Type B pancreatic cell (in vitro differentiated cells): ENCODE measurements at regions not wholly inside any gene's neighbourhood (a gene's known extent, or its start where the extent isn't known, plus 50 kb on each side); places are given as distances from the start of the nearest gene placed in this dataset.

ENCODE experiments used
- DNase-seq: peaks from one replicate; pipeline ENCODE4 v3.0.0; 2021; ENCODE audit warnings: mixed read lengths; ENCODE audit not compliant: unreplicated experiment; ENCODE audit errors: extremely low spot score
- H3K27ac Mint-ChIP-seq: 2 replicates; pipeline ENCODE4 v1.8.0; 2021; ENCODE audit warnings: mild to moderate bottlenecking, mixed read lengths
- H3K27me3 Mint-ChIP-seq: 2 replicates; pipeline ENCODE4 v1.8.0; 2021; ENCODE audit warnings: mixed read lengths
- H3K36me3 Mint-ChIP-seq: 2 replicates; pipeline ENCODE4 v1.8.0; 2021; ENCODE audit warnings: mixed read lengths
- H3K4me1 Mint-ChIP-seq: one replicate; pipeline ENCODE4 v1.8.0; 2021; ENCODE audit warnings: mixed read lengths; ENCODE audit not compliant: unreplicated experiment
- H3K4me3 Mint-ChIP-seq: 2 replicates; pipeline ENCODE4 v1.8.0; 2021; ENCODE audit warnings: mild to moderate bottlenecking, mixed read lengths
- H3K9me3 Mint-ChIP-seq: 2 replicates; pipeline ENCODE4 v1.8.0; 2021; ENCODE audit warnings: mixed read lengths
- TF ChIP-seq, protein P1 (sequence below): fragments of 200-600 bp; sonication (generic); conservative IDR thresholded peaks from 2 replicates; pipeline ENCODE4 v1.5.0; 2021; ENCODE audit warnings: antibody characterized with exemption, mild to moderate bottlenecking

DNA sequence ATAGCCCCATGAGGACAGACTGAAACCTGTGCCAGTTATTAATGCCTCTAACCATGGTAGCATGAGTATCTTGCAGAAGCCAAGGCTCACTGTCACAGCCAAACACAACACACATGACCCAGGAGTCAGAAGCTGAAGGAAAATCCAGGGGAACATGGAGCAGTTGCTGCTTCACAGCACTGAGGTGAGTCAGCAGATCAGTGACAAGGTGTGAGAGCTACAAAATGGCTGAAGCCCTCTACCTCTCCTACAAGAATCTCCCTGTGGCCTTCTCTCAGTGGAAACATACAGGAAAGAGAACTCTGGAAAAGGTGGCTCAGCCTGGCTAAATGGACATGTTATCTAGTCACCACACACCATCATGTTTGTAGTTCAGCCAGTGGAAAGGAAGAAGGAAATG is 93.5 kb downstream of the NAB1 start:
- H3K27me3 Mint-ChIP-seq = no peaks in the 10 kb centered on the region
- TF ChIP-seq, protein P1, sequence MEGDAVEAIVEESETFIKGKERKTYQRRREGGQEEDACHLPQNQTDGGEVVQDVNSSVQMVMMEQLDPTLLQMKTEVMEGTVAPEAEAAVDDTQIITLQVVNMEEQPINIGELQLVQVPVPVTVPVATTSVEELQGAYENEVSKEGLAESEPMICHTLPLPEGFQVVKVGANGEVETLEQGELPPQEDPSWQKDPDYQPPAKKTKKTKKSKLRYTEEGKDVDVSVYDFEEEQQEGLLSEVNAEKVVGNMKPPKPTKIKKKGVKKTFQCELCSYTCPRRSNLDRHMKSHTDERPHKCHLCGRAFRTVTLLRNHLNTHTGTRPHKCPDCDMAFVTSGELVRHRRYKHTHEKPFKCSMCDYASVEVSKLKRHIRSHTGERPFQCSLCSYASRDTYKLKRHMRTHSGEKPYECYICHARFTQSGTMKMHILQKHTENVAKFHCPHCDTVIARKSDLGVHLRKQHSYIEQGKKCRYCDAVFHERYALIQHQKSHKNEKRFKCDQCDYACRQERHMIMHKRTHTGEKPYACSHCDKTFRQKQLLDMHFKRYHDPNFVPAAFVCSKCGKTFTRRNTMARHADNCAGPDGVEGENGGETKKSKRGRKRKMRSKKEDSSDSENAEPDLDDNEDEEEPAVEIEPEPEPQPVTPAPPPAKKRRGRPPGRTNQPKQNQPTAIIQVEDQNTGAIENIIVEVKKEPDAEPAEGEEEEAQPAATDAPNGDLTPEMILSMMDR = no peak

DNA sequence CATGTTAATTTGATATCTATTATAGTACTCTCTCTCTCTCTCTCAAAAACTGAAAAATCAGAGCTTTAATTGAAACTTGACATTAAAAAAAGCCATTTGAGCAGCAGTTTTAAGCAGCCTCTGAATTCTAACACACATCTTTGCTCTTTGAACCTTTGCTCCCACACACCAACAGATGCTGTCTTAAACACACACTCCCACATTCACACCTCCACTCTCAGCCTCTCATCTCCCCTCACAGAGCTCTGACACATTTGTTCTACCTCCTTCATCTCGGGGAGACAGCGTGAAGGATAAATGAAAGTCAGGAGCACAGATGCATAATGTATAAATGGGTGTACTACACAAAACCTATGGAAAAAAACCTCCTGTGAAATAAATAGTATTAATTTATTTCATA is 95.2 kb downstream of the NAB1 start:
- peaks cover 4% of the 10 kb centered on the region for H3K4me1 Mint-ChIP-seq
- H3K27me3 Mint-ChIP-seq = no peaks in the 10 kb centered on the region
- H3K27ac Mint-ChIP-seq = no peak overlapping the region
- no peak overlapping the region for H3K4me3 Mint-ChIP-seq
- H3K9me3 Mint-ChIP-seq = peaks cover 13% of the 10 kb centered on the region
- DNase-seq = no peak
- TF ChIP-seq, protein P1 = no peak
- no peaks in the 10 kb centered on the region for H3K36me3 Mint-ChIP-seq

More for the DNA sequence above, 93.5 kb downstream of the NAB1 start:
- Mint-ChIP-seq H3K27ac (no peak overlapping the region), H3K9me3 (peaks cover 13% of the 10 kb centered on the region), H3K36me3 (no peaks in the 10 kb centered on the region), H3K4me3 (no peak overlapping the region), H3K4me1 (peaks cover 4% of the 10 kb centered on the region)
- DNase-seq = no peak

GRCh38 chr2:190746971-190747761 is 98.3 kb downstream of the NAB1 start:
- Mint-ChIP-seq H3K36me3 (no peaks in the 10 kb centered on the region), H3K4me3 (no peak overlapping the region), H3K4me1 (peaks cover 4% of the 10 kb centered on the region), H3K27ac (no peak overlapping the region), H3K9me3 (peaks cover 3% of the 10 kb centered on the region), H3K27me3 (no peaks in the 10 kb centered on the region)
- TF ChIP-seq, protein P1 = no peak
- no peak for DNase-seq

- no peak for DNase-seq
- peaks cover 5% of the 10 kb centered on the region for H3K9me3 Mint-ChIP-seq
- TF ChIP-seq, protein P1 = no peak
Measured at GRCh38 chr2:190748966-190749365, 100.1 kb downstream of the NAB1 start.

GRCh38 chr2:190755772-190756415 is 107.0 kb downstream of the NAB1 start:
- Mint-ChIP-seq H3K27ac (no peak overlapping the region), H3K4me3 (no peak overlapping the region), H3K36me3 (no peaks in the 10 kb centered on the region), H3K4me1 (no peaks in the 10 kb centered on the region), H3K27me3 (no peaks in the 10 kb centered on the region), H3K9me3 (peaks cover 9% of the 10 kb centered on the region)
- DNase-seq = no peak
- TF ChIP-seq, protein P1 = no peak

More at GRCh38 chr2:190748966-190749365, 100.1 kb downstream of the NAB1 start:
- Mint-ChIP-seq H3K4me1 (peaks cover 4% of the 10 kb centered on the region), H3K27ac (no peak overlapping the region), H3K4me3 (no peak overlapping the region), H3K36me3 (no peaks in the 10 kb centered on the region), H3K27me3 (no peaks in the 10 kb centered on the region)
